K562 (cell line): ENCODE measurements at regions not wholly inside any gene's neighbourhood (a gene's known extent, or its start where the extent isn't known, plus 50 kb on each side); places are given as distances from the start of the nearest gene placed in this dataset.

ENCODE experiments used
- ATAC-seq: fragments of 200-7000 bp; cut with Tn5 transposase; 3 replicates; pipeline ENCODE4 v1.9.1; 2020; ENCODE audit warnings: moderate library complexity
- BruUV-seq: library from RNA; stranded (reverse); fragments of 400-500 nt; replicated peaks from 2 replicates; lab custom pipeline; 2021; lab: Mats Ljungman, UMichigan
- CTCF ChIA-PET: fragments of 300-600 bp; formaldehyde crosslinking; extraction: SDS; loops from one replicate; lab custom pipeline; 2021; ENCODE audit warnings: low intra/inter-chr PET ratio; lab: Yijun Ruan, JAX
- POLR2A ChIA-PET: fragments of 300-600, 350-650 bp; sonication (Branson Sonifier 250); formaldehyde crosslinking; extraction: SDS; loops from one replicate; lab custom pipeline; 2021; ENCODE audit warnings: antibody characterized with exemption, inconsistent platforms; lab: Yijun Ruan, JAX
- DNase-seq, 4 experiments: peaks; one replicate each; pipeline versions ENCODE4 v3.0.0 to v3.0.0-alpha.2; 2011 to 2018; ENCODE audit warnings: low spot score in 3 of 4, mixed read lengths in 3 of 4; ENCODE audit errors: extremely low read depth in 1 of 4
- FAIRE-seq: peaks from 2 replicates; lab custom pipeline; 2011; peaks lifted over from hg19 to GRCh38; lab: Jason Lieb, UNC
- H2AFZ ChIP-seq: 2 replicates; pipeline ENCODE4 v1.6.0; 2011; ENCODE audit warnings: low read depth, low read length, control low read depth, inconsistent platforms
- H3K27ac ChIP-seq: fragments of 200-600 bp; 3 replicates; pipeline ENCODE4 v1.8.0; 2011; ENCODE audit warnings: low read depth, mild to moderate bottlenecking, control low read depth, inconsistent platforms, low read length, moderate library complexity, mixed read lengths; ENCODE audit errors: extremely low read depth
- H3K27me3 ChIP-seq, 2 experiments: fragments of 300-600 bp in 1 of 2; 2 replicates in 1 of 2; 3 replicates in 1 of 2; pipeline versions ENCODE4 v1.6.0 to v1.8.0; 2011; ENCODE audit warnings: inconsistent platforms in 2 of 2, low read length in 2 of 2, mild to moderate bottlenecking in 1 of 2, mixed read lengths in 1 of 2, moderate library complexity in 1 of 2; ENCODE audit not compliant: control insufficient read depth in 2 of 2, insufficient read depth in 2 of 2
- H3K36me3 ChIP-seq: fragments of 300-600 bp; 3 replicates; pipeline ENCODE4 v1.8.0; 2011; ENCODE audit warnings: mild to moderate bottlenecking, low read length, inconsistent platforms; ENCODE audit not compliant: control insufficient read depth, insufficient read depth
- H3K4me1 ChIP-seq, 2 experiments: fragments of 200-600 bp in 1 of 2; replicated peaks in 1 of 2; 2 replicates in 1 of 2; 3 replicates in 1 of 2; pipeline versions ENCODE4 v1.5.1 to v1.8.0; 2011; ENCODE audit warnings: inconsistent platforms in 2 of 2, low read length in 2 of 2, mild to moderate bottlenecking in 1 of 2, mixed read lengths in 1 of 2, moderate library complexity in 1 of 2; ENCODE audit not compliant: control insufficient read depth in 2 of 2, insufficient read depth in 2 of 2
- H3K4me2 ChIP-seq: 2 replicates; pipeline ENCODE4 v1.6.1; 2011; ENCODE audit warnings: low read length, control low read depth, inconsistent platforms, mixed read lengths; ENCODE audit not compliant: insufficient read depth
- H3K4me3 ChIP-seq: fragments of 200-600 bp; sonication (generic), shearing (Covaris generic); 2 replicates; pipeline ENCODE4 v1.5.1; 2016; ENCODE audit warnings: control low read depth, inconsistent platforms
- H3K79me2 ChIP-seq: fragments of 200-600 bp; 3 replicates; pipeline ENCODE4 v1.8.0; 2011; ENCODE audit warnings: low read length, inconsistent platforms; ENCODE audit not compliant: control insufficient read depth, insufficient read depth
- H3K9ac ChIP-seq, 2 experiments: 2 replicates each; pipeline versions ENCODE4 v1.6.0 to v1.6.1; 2011; ENCODE audit warnings: low read depth in 2 of 2, low read length in 2 of 2, control low read depth in 1 of 2, inconsistent platforms in 1 of 2, mild to moderate bottlenecking in 1 of 2, mixed read lengths in 1 of 2; ENCODE audit not compliant: insufficient read depth in 1 of 2
- H3K9me1 ChIP-seq: one replicate; pipeline ENCODE4 v1.6.0; 2011; ENCODE audit warnings: inconsistent platforms, mild to moderate bottlenecking, low read length, moderate library complexity; ENCODE audit not compliant: control insufficient read depth, insufficient read depth
- H3K9me3 ChIP-seq: replicated peaks from 2 replicates; pipeline ENCODE4 v1.5.1; 2011; ENCODE audit warnings: low read depth, low read length, inconsistent platforms; ENCODE audit not compliant: control insufficient read depth, insufficient read depth
- H4K20me1 ChIP-seq: replicated peaks from 2 replicates; pipeline ENCODE4 v1.6.1; 2011; ENCODE audit warnings: low read length, inconsistent platforms, mixed read lengths; ENCODE audit not compliant: control insufficient read depth, insufficient read depth
- ARHGAP35 ChIP-seq: fragments of 450-650 bp; IDR thresholded peaks from 2 replicates; pipeline ENCODE4 v1.6.1; 2018; ENCODE audit not compliant: partially characterized antibody
- CCAR2 ChIP-seq: fragments of 200-400 bp; formaldehyde crosslinking; IDR thresholded peaks from 2 replicates; pipeline ENCODE4 v1.6.1; 2017; ENCODE audit warnings: mild to moderate bottlenecking, low read depth, low read length
- ERF ChIP-seq: fragments of 450-650 bp; formaldehyde crosslinking; IDR thresholded peaks from 2 replicates; pipeline ENCODE4 v1.4.0; 2020; ENCODE audit warnings: mild to moderate bottlenecking, mixed read lengths
- ETV5 ChIP-seq: sonication (generic); formaldehyde crosslinking; IDR thresholded peaks from 2 replicates; pipeline ENCODE4 v1.4.0; 2020; ENCODE audit warnings: low read depth, mild to moderate bottlenecking, missing genetic modification reagents
- KAT8 ChIP-seq: fragments of 450-650 bp; IDR thresholded peaks from 2 replicates; pipeline ENCODE4 v1.6.1; 2016; ENCODE audit warnings: low read depth, mild to moderate bottlenecking
- POLR2B ChIP-seq: fragments of 450-650 bp; IDR thresholded peaks from 2 replicates; pipeline ENCODE4 v1.6.1; 2018; ENCODE audit warnings: low read depth; ENCODE audit not compliant: partially characterized antibody
- SUPT5H ChIP-seq: fragments of 450-650 bp; IDR thresholded peaks from 2 replicates; pipeline ENCODE4 v1.6.1; 2016
- TCF7 ChIP-seq: sonication (generic); IDR thresholded peaks from 2 replicates; pipeline ENCODE4 v1.6.1; 2016; ENCODE audit warnings: antibody characterized with exemption, borderline replicate concordance
- TEAD4 ChIP-seq, 2 experiments: sonication (generic) in 1 of 2; formaldehyde crosslinking in 1 of 2; IDR thresholded peaks; 2 replicates each; pipeline versions ENCODE4 v1.6.1 to v1.8.0; 2012 to 2022; ENCODE audit warnings: borderline replicate concordance in 1 of 2, inconsistent platforms in 1 of 2, low read length in 1 of 2, mild to moderate bottlenecking in 1 of 2, missing genetic modification reagents in 1 of 2
- ZBTB1 ChIP-seq: sonication (generic); formaldehyde crosslinking; IDR thresholded peaks from 2 replicates; pipeline ENCODE4 v1.8.1; 2023; ENCODE audit warnings: missing genetic modification reagents, low read depth, mild to moderate bottlenecking, borderline replicate concordance
- ZNF764 ChIP-seq: fragments of 250-450 bp; sonication (Bioruptor Pico); IDR thresholded peaks from 2 replicates; pipeline ENCODE4 v1.4.0; 2020; ENCODE audit warnings: low read depth, mild to moderate bottlenecking, moderate library complexity
- WGBS: fragments of 100-300 bp; shearing (Covaris generic); methylation state at CpG from one replicate; pipeline ENCODE4 v1.1.6; 2016; ENCODE audit warnings: low coverage, mixed read lengths; ENCODE audit not compliant: insufficient coverage; ENCODE audit errors: missing lambda C conversion rate; 5-methylcytosine and 5-hydroxymethylcytosine counted together
- in situ Hi-C: fragments of 300-500 bp; cut with MboI; formaldehyde crosslinking; loops from 4 replicates; pipeline ENCODE4 v1.15.0; 2018; ENCODE audit warnings: inconsistent platforms, mixed read lengths
- intact Hi-C: fragments of 100-400 bp; cut with micrococcal nuclease; formaldehyde crosslinking; loops from 2 replicates; pipeline ENCODE4 v1.14.2; 2022
- TF ChIP-seq, protein P1 (sequence below): fragments of 250-450 bp; sonication (Bioruptor Pico); IDR thresholded peaks from 2 replicates; pipeline ENCODE4 v1.4.0; 2020; ENCODE audit warnings: mild to moderate bottlenecking, moderate library complexity
- TF ChIP-seq, protein P2 (sequence below): sonication (generic); formaldehyde crosslinking; IDR thresholded peaks from 2 replicates; pipeline ENCODE4 v1.8.0; 2022; ENCODE audit warnings: mild to moderate bottlenecking, missing genetic modification reagents
- TF ChIP-seq, protein P3 (sequence below): sonication (generic); formaldehyde crosslinking; IDR thresholded peaks from 2 replicates; pipeline ENCODE4 v1.8.1; 2023; ENCODE audit warnings: mild to moderate bottlenecking, missing genetic modification reagents

DNA sequence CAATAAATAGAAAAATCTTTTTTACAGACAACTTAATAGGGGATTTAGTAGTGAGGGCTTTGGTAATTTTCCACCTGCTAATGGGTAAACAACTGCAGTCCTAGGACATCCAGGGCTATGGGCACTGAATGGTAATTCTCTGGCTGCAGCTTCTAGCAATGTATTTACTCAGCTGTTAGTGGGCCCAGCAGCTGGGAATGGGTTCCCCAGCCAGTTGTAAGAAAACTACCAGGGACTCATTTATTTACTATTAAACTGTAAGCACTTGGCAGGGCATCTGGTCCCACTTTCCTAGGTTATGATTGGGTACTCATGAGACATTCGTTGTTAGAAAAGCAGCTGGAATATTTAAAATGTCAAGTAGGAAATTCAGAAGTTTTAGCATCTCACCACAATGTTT is 363.8 kb upstream of the TRIB2 start:
- Histone ChIP-seq H3K4me2 (no peak overlapping the region), H3K79me2 (no peaks in the 10 kb centered on the region), H2AFZ (no peak overlapping the region), H3K9me1 (no peaks in the 10 kb centered on the region), H3K4me3 (no peak overlapping the region), H3K4me1 (no peaks in the 10 kb centered on the region; a peak in 1 of 5 replicates), H3K27me3 (no peaks in the 10 kb centered on the region), H3K36me3 (no peaks in the 10 kb centered on the region; the same call in 2 of the 3 replicates), H3K9me3 (no peaks in the 10 kb centered on the region), H3K9ac (no peak overlapping the region), H4K20me1 (no peaks in the 10 kb centered on the region), H3K27ac (no peak overlapping the region)
- CTCF ChIA-PET = no interaction called here
- DNase-seq (no peak), FAIRE-seq (no peak), ATAC-seq (no peak)
- intact Hi-C loops (no loop called here), in situ Hi-C loops (no loop called here)
- POLR2A ChIA-PET = no interaction called here
- no TSS peak for BruUV-seq
- WGBS = 47% methylated on average over 1 of the region's 1 CpG
- TF ChIP-seq POLR2B (no peak), TEAD4 (IDR thresholded peaks at IDR 0.05; ENCODE audit: low read length) (no peak), TEAD4 (CRISPR knock-in tag; IDR thresholded peaks at IDR 0.05; ENCODE audit: borderline replicate concordance) (no peak), KAT8 (no peak), ERF (CRISPR knock-in tag) (no peak), ARHGAP35 (no peak), SUPT5H (no peak), TCF7 (no peak), ETV5 (CRISPR knock-in tag) (no peak), ZBTB1 (CRISPR knock-in tag) (no peak), CCAR2 (no peak), ZNF764 (CRISPR knock-in tag) (no peak)
- TF ChIP-seq, protein P1, sequence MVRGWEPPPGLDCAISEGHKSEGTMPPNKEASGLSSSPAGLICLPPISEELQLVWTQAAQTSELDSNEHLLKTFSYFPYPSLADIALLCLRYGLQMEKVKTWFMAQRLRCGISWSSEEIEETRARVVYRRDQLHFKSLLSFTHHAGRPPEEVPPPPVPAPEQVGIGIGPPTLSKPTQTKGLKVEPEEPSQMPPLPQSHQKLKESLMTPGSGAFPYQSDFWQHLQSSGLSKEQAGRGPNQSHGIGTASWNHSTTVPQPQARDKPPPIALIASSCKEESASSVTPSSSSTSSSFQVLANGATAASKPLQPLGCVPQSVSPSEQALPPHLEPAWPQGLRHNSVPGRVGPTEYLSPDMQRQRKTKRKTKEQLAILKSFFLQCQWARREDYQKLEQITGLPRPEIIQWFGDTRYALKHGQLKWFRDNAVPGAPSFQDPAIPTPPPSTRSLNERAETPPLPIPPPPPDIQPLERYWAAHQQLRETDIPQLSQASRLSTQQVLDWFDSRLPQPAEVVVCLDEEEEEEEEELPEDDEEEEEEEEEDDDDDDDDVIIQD = no peak
- TF ChIP-seq, protein P2, sequence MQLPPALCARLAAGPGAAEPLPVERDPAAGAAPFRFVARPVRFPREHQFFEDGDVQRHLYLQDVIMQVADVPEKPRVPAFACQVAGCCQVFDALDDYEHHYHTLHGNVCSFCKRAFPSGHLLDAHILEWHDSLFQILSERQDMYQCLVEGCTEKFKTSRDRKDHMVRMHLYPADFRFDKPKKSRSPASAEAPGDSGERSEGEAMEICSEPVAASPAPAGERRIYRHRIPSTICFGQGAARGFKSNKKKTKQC (CRISPR knock-in tag) = no peak
- TF ChIP-seq, protein P3, sequence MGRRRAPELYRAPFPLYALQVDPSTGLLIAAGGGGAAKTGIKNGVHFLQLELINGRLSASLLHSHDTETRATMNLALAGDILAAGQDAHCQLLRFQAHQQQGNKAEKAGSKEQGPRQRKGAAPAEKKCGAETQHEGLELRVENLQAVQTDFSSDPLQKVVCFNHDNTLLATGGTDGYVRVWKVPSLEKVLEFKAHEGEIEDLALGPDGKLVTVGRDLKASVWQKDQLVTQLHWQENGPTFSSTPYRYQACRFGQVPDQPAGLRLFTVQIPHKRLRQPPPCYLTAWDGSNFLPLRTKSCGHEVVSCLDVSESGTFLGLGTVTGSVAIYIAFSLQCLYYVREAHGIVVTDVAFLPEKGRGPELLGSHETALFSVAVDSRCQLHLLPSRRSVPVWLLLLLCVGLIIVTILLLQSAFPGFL (CRISPR knock-in tag) = no peak
